IMR-90 (cell line): ENCODE measurements at regions not wholly inside any gene's neighbourhood (a gene's known extent, or its start where the extent isn't known, plus 50 kb on each side); places are given as distances from the start of the nearest gene placed in this dataset.

ENCODE experiments used
- ATAC-seq: fragments of 200-7000 bp; cut with Tn5 transposase; 2 replicates; pipeline ENCODE4 v1.9.1; 2020; ENCODE audit warnings: low read depth, mild to moderate bottlenecking, moderate library complexity
- BruUV-seq: library from RNA; stranded (reverse); fragments of 400-500 nt; replicated peaks from 2 replicates; lab custom pipeline; 2021; lab: Mats Ljungman, UMichigan
- CTCF ChIA-PET: fragments of 300-600 bp; formaldehyde crosslinking; extraction: SDS; loops from one replicate; lab custom pipeline; 2021; ENCODE audit warnings: antibody characterized with exemption; lab: Yijun Ruan, JAX
- POLR2A ChIA-PET: fragments of 300-600 bp; sonication (Branson Sonifier 250); formaldehyde crosslinking; loops from one replicate; lab custom pipeline; 2022; ENCODE audit warnings: antibody characterized with exemption; ENCODE audit not compliant: unreplicated experiment; lab: Charles Lee
- DNase-seq: peaks from one replicate; pipeline ENCODE4 v3.0.0; 2013
- H2AFZ ChIP-seq: replicated peaks from 2 replicates; pipeline ENCODE3; 2013; ENCODE audit warnings: low read length, mild to moderate bottlenecking; ENCODE audit not compliant: poor library complexity
- H2AK5ac ChIP-seq: 2 replicates; pipeline ENCODE4 v1.6.1; 2013; ENCODE audit warnings: low read depth, low read length, inconsistent platforms
- H2AK9ac ChIP-seq: replicated peaks from 2 replicates; pipeline ENCODE3; 2013; ENCODE audit warnings: mild to moderate bottlenecking, low read depth, low read length, moderate library complexity; ENCODE audit not compliant: poor library complexity
- H2BK120ac ChIP-seq: 2 replicates; pipeline ENCODE4 v1.6.1; 2013; ENCODE audit warnings: low read depth, low read length, inconsistent platforms
- H2BK15ac ChIP-seq: 3 replicates; pipeline ENCODE4 v1.6.1; 2013; ENCODE audit warnings: low read depth, low read length, inconsistent platforms
- H2BK20ac ChIP-seq: 2 replicates; pipeline ENCODE4 v1.6.1; 2013; ENCODE audit warnings: low read depth, mild to moderate bottlenecking, inconsistent platforms, low read length, moderate library complexity
- H2BK5ac ChIP-seq: 2 replicates; pipeline ENCODE4 v1.6.1; 2013; ENCODE audit warnings: mild to moderate bottlenecking, low read depth, low read length, inconsistent platforms; ENCODE audit not compliant: poor library complexity, severe bottlenecking
- H3K14ac ChIP-seq: replicated peaks from 2 replicates; pipeline ENCODE4 v1.6.1; 2013; ENCODE audit warnings: low read depth, low read length, inconsistent platforms
- H3K18ac ChIP-seq: 2 replicates; pipeline ENCODE4 v1.6.1; 2013; ENCODE audit warnings: low read depth, low read length, control low read depth
- H3K23ac ChIP-seq: 2 replicates; pipeline ENCODE4 v1.6.1; 2013; ENCODE audit warnings: low read depth, low read length, inconsistent platforms
- H3K27ac ChIP-seq: 2 replicates; pipeline ENCODE4 v1.5.1; 2013; ENCODE audit warnings: mild to moderate bottlenecking, control low read depth, low read length; ENCODE audit not compliant: insufficient read depth
- H3K27me3 ChIP-seq: 2 replicates; pipeline ENCODE4 v1.6.1; 2013; ENCODE audit warnings: low read length; ENCODE audit not compliant: control insufficient read depth, insufficient read depth
- H3K36me3 ChIP-seq: 2 replicates; pipeline ENCODE4 v1.6.1; 2013; ENCODE audit warnings: low read length, mixed read lengths; ENCODE audit not compliant: control insufficient read depth, insufficient read depth
- H3K4ac ChIP-seq: 2 replicates; pipeline ENCODE4 v1.6.1; 2013; ENCODE audit warnings: low read depth, low read length, inconsistent platforms
- H3K4me1 ChIP-seq: 2 replicates; pipeline ENCODE4 v1.6.1; 2013; ENCODE audit warnings: low read length, mixed read lengths; ENCODE audit not compliant: control insufficient read depth, insufficient read depth
- H3K4me2 ChIP-seq: 2 replicates; pipeline ENCODE4 v1.6.1; 2013; ENCODE audit warnings: low read depth, mild to moderate bottlenecking, control low read depth, low read length, moderate library complexity
- H3K4me3 ChIP-seq: 2 replicates; pipeline ENCODE4 v1.5.1; 2013; ENCODE audit warnings: low read depth, mild to moderate bottlenecking, control low read depth, low read length, moderate library complexity; ENCODE audit not compliant: insufficient read depth
- H3K56ac ChIP-seq: 2 replicates; pipeline ENCODE4 v1.6.1; 2013; ENCODE audit warnings: low read length, inconsistent platforms; ENCODE audit not compliant: insufficient read depth; ENCODE audit errors: extremely low read depth
- H3K79me1 ChIP-seq, 2 experiments: 2 replicates each; pipeline ENCODE4 v1.6.1; 2013; ENCODE audit warnings: low read length in 2 of 2, inconsistent platforms in 1 of 2, low read depth in 1 of 2
- H3K9ac ChIP-seq: 2 replicates; pipeline ENCODE4 v1.6.1; 2013; ENCODE audit warnings: low read depth, low read length, control low read depth
- H3K9me1 ChIP-seq: 2 replicates; pipeline ENCODE4 v1.6.1; 2013; ENCODE audit warnings: low read length, inconsistent platforms; ENCODE audit not compliant: insufficient read depth
- H3K9me3 ChIP-seq: 2 replicates; pipeline ENCODE4 v1.6.1; 2013; ENCODE audit warnings: low read length; ENCODE audit not compliant: control insufficient read depth, insufficient read depth
- H4K20me1 ChIP-seq: 2 replicates; pipeline ENCODE4 v1.6.1; 2013; ENCODE audit warnings: low read length, inconsistent platforms; ENCODE audit not compliant: insufficient read depth
- H4K5ac ChIP-seq: 2 replicates; pipeline ENCODE4 v1.6.1; 2013; ENCODE audit warnings: mild to moderate bottlenecking, low read depth, low read length, control low read depth
- H4K8ac ChIP-seq, 2 experiments: 2 replicates each; pipeline ENCODE4 v1.6.1; 2013; ENCODE audit warnings: low read depth in 2 of 2, low read length in 2 of 2, control low read depth in 1 of 2, inconsistent platforms in 1 of 2
- H4K91ac ChIP-seq: 2 replicates; pipeline ENCODE4 v1.6.1; 2013; ENCODE audit warnings: low read depth, low read length, inconsistent platforms; ENCODE audit not compliant: insufficient read depth
- FOS ChIP-seq: fragments of 150-350 bp; IDR thresholded peaks from 2 replicates; pipeline ENCODE4 v1.6.1; 2016; ENCODE audit warnings: low read depth, low read length
- MAFK ChIP-seq: IDR thresholded peaks from 2 replicates; pipeline ENCODE4 v1.6.1; 2012; ENCODE audit warnings: low read depth, low read length, improper control_type of control experiment
- RFX5 ChIP-seq: IDR thresholded peaks from 2 replicates; pipeline ENCODE4 v1.8.0; 2012; ENCODE audit warnings: low read depth, mild to moderate bottlenecking, low read length, moderate library complexity
- SMC3 ChIP-seq: fragments of 150-350 bp; IDR thresholded peaks from 2 replicates; pipeline ENCODE4 v1.6.1; 2016; ENCODE audit warnings: low read depth, mild to moderate bottlenecking, antibody characterized with exemption, low read length, moderate library complexity
- WGBS, 2 experiments: methylation state at CpG; one replicate each; pipeline versions ENCODE4 v1.1.5 to v1.1.7; 2013; ENCODE audit warnings: missing lambda C conversion rate in 2 of 2; ENCODE audit not compliant: insufficient read length in 1 of 2; ENCODE audit errors: extremely low coverage in 2 of 2; 5-methylcytosine and 5-hydroxymethylcytosine counted together
- dilution Hi-C: fragments of 300-500 bp; cut with HindIII; formaldehyde crosslinking; loops from one replicate; pipeline ENCODE4 v1.14.3; 2018; ENCODE audit warnings: low sequenced_read_pairs; ENCODE audit not compliant: unreplicated experiment
- in situ Hi-C: fragments of 300-500 bp; cut with MboI; formaldehyde crosslinking; loops from 3 replicates; pipeline ENCODE4 v1.14.3; 2019; ENCODE audit warnings: low sequenced_read_pairs, inconsistent platforms, mixed read lengths
- intact Hi-C: fragments of 100-400 bp; cut with micrococcal nuclease; formaldehyde crosslinking; loops from 2 replicates; pipeline ENCODE4 v1.10.0; 2022
- TF ChIP-seq, protein P1 (sequence below): fragments of 150-350 bp; IDR thresholded peaks from 2 replicates; pipeline ENCODE4 v1.6.1; 2017; ENCODE audit warnings: mild to moderate bottlenecking, antibody characterized with exemption, low read length, low read depth
- TF ChIP-seq, protein P2 (sequence below): fragments of 150-350 bp; IDR thresholded peaks from 2 replicates; pipeline ENCODE4 v1.6.1; 2016; ENCODE audit warnings: low read depth, mild to moderate bottlenecking, low read length, moderate library complexity, borderline replicate concordance

DNA sequence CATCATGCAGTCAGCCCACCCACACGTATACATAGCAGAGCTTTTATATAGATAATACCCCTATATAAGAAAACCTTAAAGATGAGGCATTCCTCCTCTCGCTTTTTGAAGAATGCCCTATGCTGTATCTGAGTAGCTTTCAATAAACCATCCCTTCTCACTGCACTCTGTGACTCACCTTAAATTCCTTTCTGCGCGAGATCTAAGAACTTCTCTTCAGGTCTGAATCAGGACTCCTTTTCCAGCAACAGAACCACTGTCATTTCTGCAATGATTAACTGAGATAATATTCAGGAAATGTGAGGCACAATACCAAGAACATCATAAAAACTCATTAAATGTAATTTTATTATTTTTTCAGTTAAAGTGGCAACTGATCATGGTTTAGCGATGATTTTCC lies 76.4 kb upstream of the DCLK2 start:
- no CpG with 5 or more reads among the region's 5 CpGs for WGBS, 2 experiments
- Histone ChIP-seq H3K56ac (no peak overlapping the region), H2AK9ac (no peak overlapping the region), H2AFZ (no peak overlapping the region), H2BK20ac (0 out of 2 replicates have a peak overlapping the region, but pooled peaks have one; percentile 21), H4K20me1 (no peaks in the 10 kb centered on the region), H3K4me1 (peaks cover 19% of the 10 kb centered on the region), H3K4ac (peak overlapping the region; percentile 15; the same call in 1 of the 2 replicates), H4K5ac (no peak overlapping the region), H3K18ac (no peak overlapping the region; the same call in 1 of the 2 replicates), H3K4me2 (no peak overlapping the region), H3K27ac (no peak overlapping the region), H3K79me1 (no peaks in the 10 kb centered on the region), H3K14ac (no peak overlapping the region), H2BK5ac (peak overlapping the region; percentile 82), H2BK15ac (no peak overlapping the region), H3K36me3 (no peaks in the 10 kb centered on the region), H3K27me3 (no peaks in the 10 kb centered on the region), H4K8ac (no peak overlapping the region), H2AK5ac (no peak overlapping the region), H3K9me1 (peaks cover 9% of the 10 kb centered on the region; the same call in 1 of the 2 replicates), H3K4me3 (no peak overlapping the region), H3K9ac (no peak overlapping the region), H3K9me3 (no peaks in the 10 kb centered on the region), H2BK120ac (no peak overlapping the region; the same call in 1 of the 2 replicates), H4K91ac (no peak overlapping the region), H3K23ac (no peak overlapping the region)
- ATAC-seq, result 0 out of 2 replicates have a peak, but pooled peaks have one; percentile 12
- ChIA-PET CTCF (interaction anchor here (1.1 kb wide), 1 partner anchor 242 kb away, joined by 3 read pairs; no protein-coding TSS in a partner anchor), POLR2A (no interaction called here)
- DNase-seq, result peak; percentile 59
- no peak for TF ChIP-seq FOS
- TF ChIP-seq, protein P1, sequence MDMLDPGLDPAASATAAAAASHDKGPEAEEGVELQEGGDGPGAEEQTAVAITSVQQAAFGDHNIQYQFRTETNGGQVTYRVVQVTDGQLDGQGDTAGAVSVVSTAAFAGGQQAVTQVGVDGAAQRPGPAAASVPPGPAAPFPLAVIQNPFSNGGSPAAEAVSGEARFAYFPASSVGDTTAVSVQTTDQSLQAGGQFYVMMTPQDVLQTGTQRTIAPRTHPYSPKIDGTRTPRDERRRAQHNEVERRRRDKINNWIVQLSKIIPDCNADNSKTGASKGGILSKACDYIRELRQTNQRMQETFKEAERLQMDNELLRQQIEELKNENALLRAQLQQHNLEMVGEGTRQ, result no peak
- TF ChIP-seq RFX5, result no peak
- no peak for TF ChIP-seq MAFK
- TF ChIP-seq SMC3, result no peak
- TF ChIP-seq, protein P2, sequence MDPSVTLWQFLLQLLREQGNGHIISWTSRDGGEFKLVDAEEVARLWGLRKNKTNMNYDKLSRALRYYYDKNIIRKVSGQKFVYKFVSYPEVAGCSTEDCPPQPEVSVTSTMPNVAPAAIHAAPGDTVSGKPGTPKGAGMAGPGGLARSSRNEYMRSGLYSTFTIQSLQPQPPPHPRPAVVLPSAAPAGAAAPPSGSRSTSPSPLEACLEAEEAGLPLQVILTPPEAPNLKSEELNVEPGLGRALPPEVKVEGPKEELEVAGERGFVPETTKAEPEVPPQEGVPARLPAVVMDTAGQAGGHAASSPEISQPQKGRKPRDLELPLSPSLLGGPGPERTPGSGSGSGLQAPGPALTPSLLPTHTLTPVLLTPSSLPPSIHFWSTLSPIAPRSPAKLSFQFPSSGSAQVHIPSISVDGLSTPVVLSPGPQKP, result no peak
- in situ Hi-C loops (loop anchor here (10.0 kb wide), 1 partner anchor 583 kb away; the partner anchor contains the start of gene MAB21L2), intact Hi-C loops (loop anchor here (5.0 kb wide), 1 partner anchor 280 kb away; no protein-coding TSS in a partner anchor), dilution Hi-C loops (no loop called here)
- no TSS peak for BruUV-seq
